IPS-18c (cell line): ENCODE measurements at regions not wholly inside any gene's neighbourhood (a gene's known extent, or its start where the extent isn't known, plus 50 kb on each side); places are given as distances from the start of the nearest gene placed in this dataset.
"Not testable (repeated sequence)": the region's sequence is repeated elsewhere in the genome, so short reads cannot be mapped to it uniquely, and the experiment has no call there.

Source experiments
- H3K4me3 ChIP-seq: 2 replicates; pipeline ENCODE4 v1.7.0; 2013; ENCODE audit warnings: low read depth, mild to moderate bottlenecking, low read length, moderate library complexity; ENCODE audit not compliant: insufficient read depth
- H3K9me3 ChIP-seq: one replicate; pipeline ENCODE4 v1.6.1; 2013; ENCODE audit warnings: mild to moderate bottlenecking, low read length, moderate library complexity; ENCODE audit not compliant: control insufficient read depth, insufficient read depth

DNA sequence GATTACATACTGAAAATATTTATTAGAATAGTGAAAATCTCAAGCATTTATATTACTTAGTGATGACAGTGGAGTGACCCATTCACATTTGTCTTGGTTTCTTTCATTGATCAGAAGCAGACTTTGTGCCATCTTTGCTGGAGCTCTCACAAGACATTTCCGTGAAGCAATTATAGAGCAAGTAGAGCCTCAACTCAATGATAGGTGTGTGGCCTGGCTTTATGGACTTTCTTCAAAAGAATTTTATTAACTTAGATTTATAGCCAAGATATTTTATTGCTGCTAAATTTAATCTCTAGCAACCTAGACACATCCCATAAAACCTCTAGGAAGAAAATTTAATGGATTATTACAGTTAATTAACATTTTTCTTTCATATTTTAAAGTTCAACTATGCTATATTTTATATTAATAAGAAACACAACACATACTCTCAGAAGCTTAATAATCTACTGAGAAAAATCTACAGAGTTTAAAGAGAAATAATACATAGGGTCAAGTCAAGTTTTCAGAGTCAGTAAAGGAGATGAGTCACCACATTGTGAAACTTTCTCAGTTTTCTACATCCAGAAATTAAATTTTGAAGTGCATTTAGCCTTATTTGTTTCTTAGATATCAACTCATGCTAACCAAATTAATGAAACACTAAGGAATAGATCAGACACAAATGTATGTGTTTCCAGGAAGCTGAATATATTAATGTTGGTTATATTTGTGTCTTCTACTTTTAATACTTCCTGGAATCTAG, 160.5 kb downstream of the LACC1 start:
- H3K9me3 ChIP-seq = no peaks in the 10 kb centered on the region

DNA sequence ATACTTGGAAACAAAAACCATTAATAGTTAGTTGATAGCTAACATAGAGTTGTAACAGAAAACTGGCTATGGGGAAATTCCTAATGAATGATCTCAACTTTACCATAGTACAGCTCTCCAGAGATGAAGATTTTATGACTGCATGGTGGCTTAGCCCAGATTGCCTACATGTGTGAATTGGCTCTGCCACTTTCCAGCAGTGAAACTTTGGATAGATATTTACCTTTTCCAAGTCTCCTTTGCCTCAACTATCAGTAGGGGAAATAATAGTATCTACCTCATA, 161.1 kb downstream of the LACC1 start:
- Histone ChIP-seq H3K9me3 (no peaks in the 10 kb centered on the region), H3K4me3 (no peak overlapping the region)

More for the DNA sequence above, 160.5 kb downstream of the LACC1 start:
- no peak overlapping the region for H3K4me3 ChIP-seq

DNA sequence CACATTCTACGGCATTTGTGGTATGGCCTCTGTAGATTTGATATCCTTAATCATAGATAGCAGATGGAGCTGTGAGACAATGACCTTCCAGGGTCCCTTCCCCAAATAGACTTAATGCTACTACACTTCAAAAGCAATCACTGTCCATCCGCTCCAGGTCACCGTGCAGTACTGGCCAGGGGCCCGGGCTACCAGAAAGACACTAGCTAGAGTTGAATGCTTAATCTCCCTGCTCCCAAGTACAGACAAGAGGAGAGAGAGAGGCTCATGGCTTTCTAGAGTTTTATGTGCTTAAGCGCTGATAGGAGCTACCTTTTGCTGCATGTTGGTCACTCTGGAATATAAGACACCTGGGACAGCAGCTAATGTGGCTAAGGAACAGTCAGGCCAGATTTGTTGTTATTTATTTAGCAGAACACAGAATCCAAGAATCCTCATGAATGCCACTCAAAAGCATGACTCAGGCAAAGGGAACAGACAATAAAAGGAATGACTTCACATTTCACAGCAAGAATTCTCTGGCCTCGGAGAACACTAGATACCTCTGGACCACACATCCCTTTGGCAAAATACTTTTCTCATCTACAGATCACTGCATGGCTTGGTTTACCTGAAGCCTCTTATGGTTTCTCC, 165.0 kb downstream of the LACC1 start:
- no peaks in the 10 kb centered on the region for H3K9me3 ChIP-seq
- no peak overlapping the region for H3K4me3 ChIP-seq

DNA sequence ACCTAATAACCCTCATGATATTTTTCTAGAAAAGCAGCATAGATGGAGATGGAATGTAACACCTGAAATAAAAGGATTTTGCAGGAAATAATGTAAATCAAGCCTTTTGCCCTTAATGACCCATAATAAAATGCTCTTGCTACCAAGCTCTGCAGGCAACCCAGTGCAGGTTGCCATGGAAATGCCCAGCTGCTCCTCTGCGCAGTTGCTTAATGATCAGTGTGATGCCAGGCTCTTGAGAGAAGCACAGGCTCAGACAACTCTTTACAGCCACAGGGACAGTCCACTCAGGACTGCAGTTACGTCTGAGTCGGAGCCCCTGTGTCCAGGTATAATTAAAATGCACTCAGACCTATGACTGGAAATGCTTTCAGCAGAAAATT, 165.5 kb downstream of the LACC1 start:
- Histone ChIP-seq H3K9me3 (no peaks in the 10 kb centered on the region), H3K4me3 (no peak overlapping the region)

DNA sequence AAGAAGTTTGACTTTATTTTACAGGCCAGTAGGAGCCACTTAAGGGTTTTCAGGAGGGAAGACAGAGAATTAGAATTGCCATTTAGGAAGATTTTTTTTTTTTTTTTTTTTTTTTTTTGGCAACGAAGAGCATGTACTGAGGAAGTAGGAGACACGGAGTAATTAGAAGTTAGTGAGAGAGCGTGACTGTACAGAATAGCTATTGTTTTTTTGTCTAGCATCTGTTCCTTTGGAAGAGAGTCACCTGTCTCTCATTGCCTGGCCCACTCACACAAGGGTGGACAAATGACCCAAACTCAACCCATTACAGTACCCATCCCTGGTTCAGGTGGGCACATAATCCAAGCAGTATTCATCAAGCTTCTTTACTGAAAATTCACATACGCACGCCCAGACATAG, 166.7 kb downstream of the LACC1 start:
- H3K4me3 ChIP-seq = no peak overlapping the region
- H3K9me3 ChIP-seq = no peaks in the 10 kb centered on the region

DNA sequence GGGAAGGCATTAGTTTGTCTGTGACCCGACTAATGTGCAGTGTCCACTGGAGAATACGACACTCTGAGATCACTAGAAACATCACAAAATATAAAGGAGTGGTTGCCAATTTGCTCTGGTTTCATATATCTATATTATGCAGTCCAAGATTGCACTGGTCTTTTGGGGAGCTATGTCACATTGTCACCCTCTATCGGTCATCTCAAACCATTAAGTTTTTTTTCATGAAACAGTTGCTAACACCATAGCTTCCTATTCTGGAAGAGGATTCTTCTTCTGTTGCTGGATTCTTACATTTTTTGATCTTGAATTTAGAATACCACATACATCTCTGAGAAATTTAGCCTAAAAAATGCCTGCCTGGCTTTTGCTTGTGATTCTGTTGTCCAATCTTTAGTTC, 168.6 kb downstream of the LACC1 start:
- H3K9me3 ChIP-seq = no peaks in the 10 kb centered on the region
- no peak overlapping the region for H3K4me3 ChIP-seq

DNA sequence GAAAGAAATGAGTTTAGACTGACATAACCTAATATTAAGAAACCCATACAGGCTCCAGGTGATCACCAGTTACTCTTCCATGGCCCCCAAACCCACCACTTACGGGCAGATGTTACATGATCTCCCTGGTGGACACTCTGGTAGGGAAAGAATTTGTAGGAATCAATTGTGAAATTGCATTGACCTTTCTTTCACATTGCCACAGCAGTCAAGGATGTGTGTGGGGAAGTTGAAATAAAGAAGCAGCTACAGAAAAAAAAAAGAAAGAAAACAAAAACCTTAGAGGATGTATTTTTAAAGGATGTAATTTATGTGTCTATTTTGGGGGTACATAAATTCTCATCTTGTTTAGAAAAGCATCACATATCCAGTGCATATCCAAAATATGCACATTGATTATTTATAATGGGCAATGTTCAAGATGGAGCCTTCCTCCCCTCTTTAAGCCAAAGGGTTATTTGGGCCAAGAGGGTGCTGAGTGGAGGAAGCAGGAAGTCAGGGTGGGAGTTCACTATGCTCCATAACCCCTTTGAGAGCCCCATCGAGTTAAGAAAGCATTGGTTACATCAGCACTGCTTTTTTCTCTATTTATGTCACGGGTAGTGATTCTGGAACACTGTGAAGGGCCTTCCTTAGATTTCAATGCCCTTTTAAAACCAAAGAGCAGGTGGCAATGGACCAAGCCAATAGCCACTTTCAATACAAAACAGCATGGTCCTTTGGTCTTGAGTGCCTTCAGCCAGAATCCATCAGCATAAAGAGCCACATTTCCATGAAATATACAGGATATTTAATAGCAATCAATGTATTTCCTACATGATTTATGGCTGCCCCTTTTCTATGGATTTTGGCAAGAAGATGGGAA, 169.6 kb downstream of the LACC1 start:
- Histone ChIP-seq H3K4me3 (no peak overlapping the region), H3K9me3 (no peaks in the 10 kb centered on the region)

DNA sequence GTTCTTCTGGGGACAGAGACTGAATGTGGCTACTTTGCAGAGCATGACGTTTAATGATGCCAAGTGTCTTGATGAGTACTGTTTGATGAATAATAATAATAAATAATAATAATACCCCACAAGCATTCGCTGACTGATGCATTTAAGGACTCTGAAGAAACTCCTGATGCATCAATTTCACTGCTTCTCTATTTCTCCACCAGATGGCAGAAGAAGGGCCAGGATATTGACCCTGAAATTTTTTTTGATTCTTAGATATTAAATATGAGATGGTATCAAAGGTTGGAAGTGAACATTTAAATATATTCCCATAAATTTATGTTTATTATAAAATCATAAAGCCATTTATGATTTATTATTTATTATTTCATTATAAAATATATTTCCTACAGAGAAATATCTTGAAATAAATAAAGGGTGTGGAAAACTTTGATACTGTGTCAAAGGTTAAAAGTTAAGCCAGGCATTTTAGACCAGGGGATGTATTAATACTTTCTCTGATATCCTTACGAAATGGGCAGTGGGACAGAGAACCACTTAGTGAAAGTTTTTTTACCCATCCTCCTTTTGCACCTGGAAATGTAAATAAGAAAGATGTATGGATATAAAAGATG, 170.9 kb downstream of the LACC1 start:
- Histone ChIP-seq H3K9me3 (no peaks in the 10 kb centered on the region), H3K4me3 (no peak overlapping the region)

DNA sequence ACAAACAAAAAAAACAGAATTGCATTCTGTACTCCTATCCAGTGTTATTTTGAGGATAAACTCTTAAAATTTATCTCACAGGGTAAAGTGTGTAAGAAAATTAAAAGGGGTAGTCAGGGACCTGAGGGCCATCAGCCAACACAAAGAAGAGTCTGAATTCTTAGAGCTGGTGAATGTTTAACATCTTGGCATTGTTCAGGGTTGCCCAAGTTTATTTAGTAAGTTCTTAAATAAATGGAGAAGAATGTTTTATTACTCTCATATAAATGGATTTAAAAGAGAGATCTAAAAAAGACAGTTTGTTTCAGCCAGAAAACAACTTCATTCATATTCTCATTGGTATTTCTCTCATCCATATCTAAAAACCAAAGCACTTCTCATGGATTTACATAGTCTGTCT, 171.7 kb downstream of the LACC1 start:
- Histone ChIP-seq H3K9me3 (no peaks in the 10 kb centered on the region), H3K4me3 (no peak overlapping the region)

DNA sequence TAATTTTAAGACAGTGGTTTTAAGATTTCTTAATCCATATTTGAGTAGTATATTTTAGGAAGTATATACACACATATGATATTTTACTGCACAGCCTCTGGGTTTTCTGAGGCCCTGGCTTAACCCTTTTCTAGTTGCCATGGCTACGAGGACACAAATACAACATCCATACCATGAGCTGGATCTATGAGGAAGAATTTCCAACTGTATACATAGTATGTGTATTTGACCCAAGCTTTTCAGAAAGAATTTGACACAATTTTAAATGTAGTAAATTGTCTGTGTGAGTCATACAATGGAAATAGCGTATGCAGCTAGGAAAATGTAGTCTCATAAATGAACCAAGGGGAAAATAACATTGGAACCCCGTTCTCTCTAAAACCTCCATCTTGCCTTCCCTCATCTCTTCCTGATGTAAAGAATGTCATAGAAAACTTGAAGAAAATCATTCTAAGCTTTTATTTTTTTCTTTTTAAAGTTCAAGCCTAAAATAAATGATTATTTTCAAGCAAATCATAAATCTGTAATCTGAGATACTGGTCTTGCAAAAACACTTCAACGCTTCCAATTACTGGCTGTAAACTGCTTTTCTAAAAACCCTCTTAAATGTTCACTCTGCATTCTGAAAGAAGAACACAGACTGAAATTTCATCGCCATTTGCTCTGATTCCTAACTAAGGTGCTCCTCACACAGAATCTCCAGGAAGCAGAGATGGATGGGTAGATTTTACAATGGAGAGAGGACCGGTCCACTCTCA, 172.4 kb downstream of the LACC1 start:
- no peak overlapping the region for H3K4me3 ChIP-seq
- H3K9me3 ChIP-seq = no peaks in the 10 kb centered on the region

DNA sequence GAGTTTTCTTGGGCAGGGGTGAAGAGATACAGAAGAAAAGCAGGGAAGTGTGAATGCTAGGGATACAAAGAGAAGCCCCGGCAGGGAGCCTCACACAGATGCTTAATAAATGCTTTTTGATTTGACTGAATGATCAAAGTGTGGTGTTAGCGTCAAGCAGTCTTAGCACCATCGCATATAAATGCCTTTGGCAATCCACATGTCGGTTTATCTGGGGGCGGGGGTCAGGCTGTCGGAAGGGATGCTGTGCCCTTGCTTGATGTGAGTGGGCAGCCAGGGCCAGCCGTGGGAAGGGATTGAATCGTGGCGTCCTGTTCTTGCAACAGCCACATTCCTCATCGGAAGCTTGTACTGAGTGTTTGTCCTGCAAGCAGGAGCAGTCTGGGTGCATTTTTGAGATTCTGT, 173.1 kb downstream of the LACC1 start:
- H3K4me3 ChIP-seq = no peak overlapping the region
- no peaks in the 10 kb centered on the region for H3K9me3 ChIP-seq

DNA sequence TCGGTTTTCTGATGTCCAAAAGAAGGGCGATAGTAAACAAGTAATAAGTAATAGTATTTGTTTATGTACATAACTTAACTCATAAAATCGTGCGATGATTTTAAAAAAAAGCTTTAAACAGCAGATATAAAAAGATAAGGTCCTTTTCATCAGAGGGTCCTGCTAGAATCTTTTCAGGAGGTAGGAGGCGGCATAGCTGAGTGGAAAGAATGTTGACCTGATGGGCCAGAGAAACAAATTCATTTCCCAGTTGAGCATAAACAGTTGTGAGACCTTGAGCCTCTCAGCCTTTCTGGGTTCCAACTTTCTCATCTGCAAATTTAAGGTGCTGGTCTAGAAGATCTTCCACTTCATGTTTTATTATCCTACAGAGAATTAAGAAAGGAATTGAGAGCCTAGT, 173.5 kb downstream of the LACC1 start:
- H3K4me3 ChIP-seq = no peak overlapping the region
- H3K9me3 ChIP-seq = no peaks in the 10 kb centered on the region

DNA sequence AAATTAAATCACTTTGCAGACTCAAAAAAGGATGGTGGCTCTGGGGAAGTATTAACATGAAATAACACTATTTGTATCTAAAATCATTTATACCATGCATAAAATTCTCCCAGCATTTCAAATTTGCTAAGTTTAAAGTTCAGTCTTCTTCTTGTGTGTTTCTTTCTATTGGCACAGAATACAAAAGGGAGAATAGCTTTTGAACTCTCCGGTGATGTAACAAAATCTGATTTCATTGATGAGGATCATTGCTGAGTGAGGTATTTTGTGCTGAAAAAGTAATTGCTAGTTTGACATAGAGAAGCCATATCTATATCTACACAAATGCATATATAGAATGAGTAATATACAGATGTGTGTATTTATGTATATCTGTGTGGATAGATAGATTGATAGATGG, 174.8 kb downstream of the LACC1 start:
- Histone ChIP-seq H3K4me3 (no peak overlapping the region), H3K9me3 (no peaks in the 10 kb centered on the region)

DNA sequence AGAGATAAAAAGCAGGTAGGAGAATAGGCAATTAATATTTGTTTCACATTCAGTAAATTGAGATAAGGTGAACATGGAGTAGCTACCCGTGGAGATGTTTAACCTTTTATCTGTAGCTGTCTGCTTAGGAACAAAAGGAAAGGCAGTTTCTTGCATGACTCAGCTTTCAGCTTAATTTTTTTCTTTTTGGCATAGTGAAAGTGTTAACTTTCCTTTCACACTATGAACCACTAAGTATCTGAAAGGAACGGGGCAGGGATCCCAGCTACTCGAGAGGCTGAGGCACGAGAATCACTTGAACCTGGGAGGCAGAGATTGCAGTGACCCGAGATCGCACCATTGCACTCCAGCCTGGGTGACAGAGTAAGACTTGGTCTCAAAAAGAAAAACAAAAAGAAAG, 176.0 kb downstream of the LACC1 start:
- H3K4me3 ChIP-seq = not testable (repeated sequence)

DNA sequence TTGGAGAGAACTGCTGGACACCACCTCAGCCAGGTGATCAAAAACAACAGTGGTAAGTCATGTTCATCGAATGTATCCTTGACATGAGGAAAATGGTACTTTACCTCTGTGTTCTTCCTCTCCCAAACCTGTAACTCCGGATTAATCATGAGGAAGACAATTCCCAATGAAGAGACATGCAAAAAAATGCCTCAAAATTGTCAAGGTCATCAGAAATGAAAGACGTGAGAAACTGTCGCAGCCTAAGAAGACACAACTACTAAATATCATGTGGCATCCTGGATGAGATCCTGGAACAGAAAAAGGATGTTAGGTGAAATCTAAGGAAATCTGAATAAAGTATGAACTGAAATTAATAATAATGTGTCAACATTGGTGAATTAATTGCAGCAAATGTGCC, 178.4 kb downstream of the LACC1 start:
- no peaks in the 10 kb centered on the region for H3K9me3 ChIP-seq
- no peak overlapping the region for H3K4me3 ChIP-seq

More for the DNA sequence above, 176.0 kb downstream of the LACC1 start:
- not testable (repeated sequence) for H3K9me3 ChIP-seq

DNA sequence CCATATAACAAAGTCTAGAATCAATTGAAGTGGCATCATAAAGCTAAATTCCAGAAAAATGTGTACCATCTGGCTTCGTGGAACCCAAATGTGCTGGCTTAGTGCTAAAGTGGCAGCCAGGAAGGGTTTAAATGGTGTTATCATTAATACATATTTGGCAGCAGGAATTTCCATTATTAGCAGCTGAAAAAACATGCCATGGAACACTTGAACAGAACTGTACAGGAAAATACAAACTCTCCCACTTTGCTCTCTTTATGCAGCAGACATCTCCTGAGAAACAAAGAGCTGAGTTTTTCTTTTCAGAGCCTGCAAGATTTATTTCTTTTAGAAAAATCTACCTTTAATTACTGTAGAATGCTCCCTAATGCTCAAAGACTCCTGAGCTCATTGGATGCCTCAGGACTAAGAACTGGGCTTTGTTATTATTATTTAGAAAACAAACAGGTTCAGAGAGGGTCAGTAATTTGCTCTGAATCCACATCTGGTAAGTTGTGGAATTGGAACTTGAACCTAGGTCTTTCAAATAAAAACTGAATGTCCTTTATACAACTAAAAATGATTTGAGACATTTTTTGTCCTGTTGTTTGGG, 179.0 kb downstream of the LACC1 start:
- Histone ChIP-seq H3K9me3 (no peaks in the 10 kb centered on the region), H3K4me3 (no peak overlapping the region)

DNA sequence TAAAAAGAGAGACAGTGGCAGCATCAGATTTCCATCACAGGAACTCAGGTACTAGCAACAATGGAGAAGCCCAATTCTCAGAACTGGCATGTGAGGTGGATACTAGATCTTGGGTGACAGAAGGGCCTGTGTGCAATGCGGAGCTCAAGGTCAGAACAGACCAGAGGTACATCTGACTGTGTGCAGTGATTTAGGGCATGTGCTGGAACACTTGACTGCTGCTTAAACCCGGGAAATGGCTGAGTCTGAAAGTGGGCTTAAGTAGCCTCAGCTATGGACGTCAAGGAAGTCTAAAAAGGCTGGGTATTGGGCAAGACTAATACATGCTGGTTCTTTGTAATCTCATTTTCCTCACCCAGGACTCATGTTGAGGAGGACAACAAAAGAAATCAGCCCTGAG, 182.2 kb downstream of the LACC1 start:
- Histone ChIP-seq H3K4me3 (no peak overlapping the region), H3K9me3 (no peaks in the 10 kb centered on the region)
